ENCODE measurements at regions not wholly inside any gene's neighbourhood (a gene's known extent, or its start where the extent isn't known, plus 50 kb on each side); places are given as distances from the start of the nearest gene placed in this dataset.

GRCh38 chr5:123880875-123881274 is 368.9 kb downstream of the CSNK1G3 start:
- H3K4me3 Mint-ChIP-seq: no peak overlapping the region
- DNase-seq (no peak), ATAC-seq (no peak)
- H3K27me3 Mint-ChIP-seq (ENCODE audit: low read depth): no peaks in the 10 kb centered on the region
- ChIA-PET CTCF (no interaction called here), POLR2A (no interaction called here)
- H3K4me1 Mint-ChIP-seq (ENCODE audit: low read depth): no peaks in the 10 kb centered on the region
- no peaks in the 10 kb centered on the region for H3K9me3 Mint-ChIP-seq (ENCODE audit: insufficient read depth)
- H3K36me3 Mint-ChIP-seq (ENCODE audit: low read depth): no peaks in the 10 kb centered on the region
- H3K27ac Mint-ChIP-seq: no peak overlapping the region

GRCh38 chr5:123879071-123879470 is 367.1 kb downstream of the CSNK1G3 start:
- H3K27ac Mint-ChIP-seq: no peak overlapping the region
- ATAC-seq: no peak
- no peaks in the 10 kb centered on the region for H3K27me3 Mint-ChIP-seq (ENCODE audit: low read depth)
- no peak overlapping the region for H3K4me3 Mint-ChIP-seq
- no peak for DNase-seq
- no peaks in the 10 kb centered on the region for H3K4me1 Mint-ChIP-seq (ENCODE audit: low read depth)
- H3K9me3 Mint-ChIP-seq (ENCODE audit: insufficient read depth): no peaks in the 10 kb centered on the region
- POLR2A ChIA-PET: interaction anchor here (0.6 kb wide), 1 partner anchor 180 kb away, joined by 3 read pairs; no protein-coding TSS in a partner anchor
- H3K36me3 Mint-ChIP-seq (ENCODE audit: low read depth): no peaks in the 10 kb centered on the region
- CTCF ChIA-PET: no interaction called here

- no peaks in the 10 kb centered on the region for H3K27me3 Mint-ChIP-seq (ENCODE audit: low read depth)
- H3K27ac Mint-ChIP-seq: no peak overlapping the region
- CTCF ChIA-PET: no interaction called here
- POLR2A ChIA-PET: no interaction called here
- no peaks in the 10 kb centered on the region for H3K36me3 Mint-ChIP-seq (ENCODE audit: low read depth)
- no peaks in the 10 kb centered on the region for H3K9me3 Mint-ChIP-seq (ENCODE audit: insufficient read depth)
- H3K4me3 Mint-ChIP-seq: no peak overlapping the region
- no peak for ATAC-seq
- no peak for DNase-seq
- no peaks in the 10 kb centered on the region for H3K4me1 Mint-ChIP-seq (ENCODE audit: low read depth)
Measured at GRCh38 chr5:123876276-123876790, 364.4 kb downstream of the CSNK1G3 start.

- H3K9me3 Mint-ChIP-seq (ENCODE audit: insufficient read depth): no peaks in the 10 kb centered on the region
- H3K27ac Mint-ChIP-seq: no peak overlapping the region
- POLR2A ChIA-PET: no interaction called here
- H3K4me3 Mint-ChIP-seq: no peak overlapping the region
- DNase-seq (no peak), ATAC-seq (no peak)
- H3K36me3 Mint-ChIP-seq (ENCODE audit: low read depth): no peaks in the 10 kb centered on the region
- H3K27me3 Mint-ChIP-seq (ENCODE audit: low read depth): no peaks in the 10 kb centered on the region
- CTCF ChIA-PET: no interaction called here
- H3K4me1 Mint-ChIP-seq (ENCODE audit: low read depth): no peaks in the 10 kb centered on the region
Measured at GRCh38 chr5:123875561-123876275, 363.7 kb downstream of the CSNK1G3 start.

- CTCF ChIA-PET: interaction anchor here (1.2 kb wide), 1 partner anchor 8 kb away, joined by 3 read pairs; no protein-coding TSS in a partner anchor
Measured at GRCh38 chr5:123874600-123875201, 362.7 kb downstream of the CSNK1G3 start.

GRCh38 chr5:123873846-123874245 is 361.9 kb downstream of the CSNK1G3 start:
- Mint-ChIP-seq H3K27ac (no peak overlapping the region), H3K27me3 (ENCODE audit: low read depth) (no peaks in the 10 kb centered on the region), H3K36me3 (ENCODE audit: low read depth) (no peaks in the 10 kb centered on the region), H3K4me3 (no peak overlapping the region), H3K9me3 (ENCODE audit: insufficient read depth) (no peaks in the 10 kb centered on the region), H3K4me1 (ENCODE audit: low read depth) (no peaks in the 10 kb centered on the region)
- ATAC-seq (no peak), DNase-seq (no peak)
- CTCF ChIA-PET: interaction anchor here (1.2 kb wide), 1 partner anchor 9 kb away, joined by 3 read pairs; no protein-coding TSS in a partner anchor
- POLR2A ChIA-PET: no interaction called here

More at GRCh38 chr5:123874600-123875201, 362.7 kb downstream of the CSNK1G3 start:
- POLR2A ChIA-PET: no interaction called here
- DNase-seq (no peak), ATAC-seq (no peak)
- Mint-ChIP-seq H3K4me3 (no peak overlapping the region), H3K36me3 (ENCODE audit: low read depth) (no peaks in the 10 kb centered on the region), H3K27me3 (ENCODE audit: low read depth) (no peaks in the 10 kb centered on the region), H3K9me3 (ENCODE audit: insufficient read depth) (no peaks in the 10 kb centered on the region), H3K4me1 (ENCODE audit: low read depth) (no peaks in the 10 kb centered on the region), H3K27ac (no peak overlapping the region)

- no peaks in the 10 kb centered on the region for H3K27me3 Mint-ChIP-seq (ENCODE audit: low read depth)
- no peaks in the 10 kb centered on the region for H3K4me1 Mint-ChIP-seq (ENCODE audit: low read depth)
- no peak overlapping the region for H3K27ac Mint-ChIP-seq
- no peaks in the 10 kb centered on the region for H3K9me3 Mint-ChIP-seq (ENCODE audit: insufficient read depth)
- POLR2A ChIA-PET: no interaction called here
- no peaks in the 10 kb centered on the region for H3K36me3 Mint-ChIP-seq (ENCODE audit: low read depth)
- H3K4me3 Mint-ChIP-seq: no peak overlapping the region
- no peak for DNase-seq
- CTCF ChIA-PET: no interaction called here
- ATAC-seq: no peak
Measured at GRCh38 chr5:123871373-123871772, 359.4 kb downstream of the CSNK1G3 start.

- no peak for DNase-seq
- POLR2A ChIA-PET: no interaction called here
Measured at GRCh38 chr5:123868881-123869280, 356.9 kb downstream of the CSNK1G3 start.

GRCh38 chr5:123868267-123868666 is 356.3 kb downstream of the CSNK1G3 start:
- H3K36me3 Mint-ChIP-seq (ENCODE audit: low read depth): no peaks in the 10 kb centered on the region
- H3K27ac Mint-ChIP-seq: no peak overlapping the region
- no peaks in the 10 kb centered on the region for H3K4me1 Mint-ChIP-seq (ENCODE audit: low read depth)
- POLR2A ChIA-PET: no interaction called here
- ATAC-seq (no peak), DNase-seq (no peak)
- no peak overlapping the region for H3K4me3 Mint-ChIP-seq
- no peaks in the 10 kb centered on the region for H3K27me3 Mint-ChIP-seq (ENCODE audit: low read depth)
- no peaks in the 10 kb centered on the region for H3K9me3 Mint-ChIP-seq (ENCODE audit: insufficient read depth)
- CTCF ChIA-PET: no interaction called here

More at GRCh38 chr5:123868881-123869280, 356.9 kb downstream of the CSNK1G3 start:
- CTCF ChIA-PET: no interaction called here
- no peaks in the 10 kb centered on the region for H3K9me3 Mint-ChIP-seq (ENCODE audit: insufficient read depth)
- H3K4me3 Mint-ChIP-seq: no peak overlapping the region
- no peak for ATAC-seq
- H3K36me3 Mint-ChIP-seq (ENCODE audit: low read depth): no peaks in the 10 kb centered on the region
- no peaks in the 10 kb centered on the region for H3K27me3 Mint-ChIP-seq (ENCODE audit: low read depth)
- no peaks in the 10 kb centered on the region for H3K4me1 Mint-ChIP-seq (ENCODE audit: low read depth)
- H3K27ac Mint-ChIP-seq: no peak overlapping the region

GRCh38 chr5:123865641-123866040 is 353.7 kb downstream of the CSNK1G3 start:
- CTCF ChIA-PET: no interaction called here
- ATAC-seq (no peak), DNase-seq (no peak)
- Mint-ChIP-seq H3K4me3 (no peak overlapping the region), H3K27me3 (ENCODE audit: low read depth) (no peaks in the 10 kb centered on the region), H3K9me3 (ENCODE audit: insufficient read depth) (no peaks in the 10 kb centered on the region), H3K27ac (no peak overlapping the region), H3K4me1 (ENCODE audit: low read depth) (no peaks in the 10 kb centered on the region), H3K36me3 (ENCODE audit: low read depth) (no peaks in the 10 kb centered on the region)
- POLR2A ChIA-PET: no interaction called here

- Mint-ChIP-seq H3K4me3 (no peak overlapping the region), H3K36me3 (ENCODE audit: low read depth) (no peaks in the 10 kb centered on the region), H3K27ac (no peak overlapping the region), H3K27me3 (ENCODE audit: low read depth) (no peaks in the 10 kb centered on the region), H3K9me3 (ENCODE audit: insufficient read depth) (no peaks in the 10 kb centered on the region), H3K4me1 (ENCODE audit: low read depth) (no peaks in the 10 kb centered on the region)
- ATAC-seq (no peak), DNase-seq (no peak)
- POLR2A ChIA-PET: no interaction called here
- CTCF ChIA-PET: no interaction called here
Measured at GRCh38 chr5:123864578-123864977, 352.6 kb downstream of the CSNK1G3 start.

GRCh38 chr5:123858938-123859337 is 347.0 kb downstream of the CSNK1G3 start:
- H3K27me3 Mint-ChIP-seq (ENCODE audit: low read depth): no peaks in the 10 kb centered on the region
- H3K27ac Mint-ChIP-seq: no peak overlapping the region
- POLR2A ChIA-PET: no interaction called here
- H3K4me1 Mint-ChIP-seq (ENCODE audit: low read depth): no peaks in the 10 kb centered on the region
- no peak overlapping the region for H3K4me3 Mint-ChIP-seq
- DNase-seq (no peak), ATAC-seq (no peak)
- H3K36me3 Mint-ChIP-seq (ENCODE audit: low read depth): no peaks in the 10 kb centered on the region
- H3K9me3 Mint-ChIP-seq (ENCODE audit: insufficient read depth): no peaks in the 10 kb centered on the region
- CTCF ChIA-PET: no interaction called here

Data from activated CD8-positive, alpha-beta T cell treated with anti-CD3 and anti-CD28 coated beads, Interleukin-2, amount 10 ng/mL, durations not matched to agents 7 days and 5 days (primary cell).